Fibroblast of upper back skin (primary cell): ENCODE measurements at regions not wholly inside any gene's neighbourhood (a gene's known extent, or its start where the extent isn't known, plus 50 kb on each side); places are given as distances from the start of the nearest gene placed in this dataset.
A peak's percentile ranks its signal among the peaks of the same experiment; 100 is the strongest.
"Not testable (repeated sequence)": the region's sequence is repeated elsewhere in the genome, so short reads cannot be mapped to it uniquely, and the experiment has no call there.

Experiments used
- DNase-seq: peaks from one replicate; pipeline ENCODE4 v3.0.0-alpha.2; 2013

DNA sequence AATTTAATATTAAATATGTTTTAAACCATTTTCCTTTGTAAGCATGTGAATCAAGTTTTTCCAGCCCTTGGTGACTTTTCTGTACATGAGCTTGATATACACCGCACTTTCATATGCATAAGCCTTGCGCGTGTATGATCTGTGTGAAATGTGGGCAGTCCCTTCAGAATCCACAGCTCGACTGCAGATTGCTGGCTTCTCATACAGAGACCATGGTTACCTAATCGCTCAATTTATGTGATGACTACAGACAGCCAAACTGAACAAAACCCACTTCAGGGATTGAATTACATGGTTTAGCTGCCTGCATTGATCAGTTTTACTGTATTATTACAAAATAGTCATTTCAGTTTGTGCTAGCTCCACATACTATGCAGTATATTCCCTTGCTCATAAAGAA lies 212.3 kb upstream of the NECTIN3 start:
- DNase-seq, result peak; percentile 6

DNA sequence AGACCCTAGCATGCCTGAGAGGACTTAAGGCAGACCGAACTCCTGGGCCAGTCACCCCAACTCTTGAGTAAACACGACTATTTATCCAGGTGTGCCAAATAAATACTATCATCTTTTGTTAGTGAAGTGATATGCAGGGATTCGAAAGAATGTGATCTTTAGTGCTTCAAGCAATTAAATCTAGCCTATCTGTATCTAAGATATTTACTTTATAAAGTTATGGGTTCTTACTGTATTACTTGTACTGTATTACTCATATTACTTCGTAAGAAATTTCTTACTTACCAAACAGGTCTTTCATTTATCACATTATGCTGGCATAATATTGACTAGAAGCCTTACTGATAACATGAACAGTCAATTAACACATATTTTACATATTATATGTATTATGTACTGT lies 211.6 kb upstream of the NECTIN3 start:
- no peak for DNase-seq

DNA sequence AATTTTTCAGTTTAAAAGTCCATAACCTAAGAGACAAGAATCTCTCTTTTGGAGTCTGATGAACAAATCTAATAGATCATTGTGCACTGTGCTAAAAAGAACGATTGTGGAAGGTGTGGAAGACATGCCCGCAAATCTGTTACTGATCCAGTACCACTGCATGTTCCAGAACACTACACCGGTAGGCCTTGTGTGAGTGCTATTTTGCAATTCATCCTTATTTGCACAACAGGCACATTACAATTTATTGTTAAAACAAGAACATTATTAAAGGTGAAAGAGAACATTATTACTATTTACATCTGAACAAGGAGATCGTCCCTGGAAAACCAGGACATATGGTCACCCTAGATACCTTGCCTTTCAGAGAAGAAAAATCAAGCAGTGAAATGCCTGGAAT lies 205.7 kb upstream of the NECTIN3 start:
- DNase-seq, result no peak

DNA sequence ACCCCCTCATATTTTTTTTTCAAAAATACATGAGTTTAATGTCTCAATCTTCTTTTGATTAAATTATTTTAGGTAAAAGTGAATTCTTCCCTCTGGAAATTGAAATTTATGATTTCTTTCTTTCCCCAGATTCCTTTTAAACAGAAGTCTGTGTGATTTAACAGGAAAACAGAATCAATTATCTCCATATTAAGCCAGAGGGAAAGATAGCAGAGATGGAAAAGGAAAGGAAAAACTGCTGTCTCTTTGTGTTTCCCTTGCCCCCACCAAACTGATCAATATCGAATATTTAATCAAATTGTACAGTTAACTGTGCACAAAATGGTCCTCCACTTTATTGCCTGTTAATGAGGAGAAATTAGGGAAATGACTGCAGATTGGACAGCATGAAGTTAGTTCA lies 203.5 kb upstream of the NECTIN3 start:
- no peak for DNase-seq

DNA sequence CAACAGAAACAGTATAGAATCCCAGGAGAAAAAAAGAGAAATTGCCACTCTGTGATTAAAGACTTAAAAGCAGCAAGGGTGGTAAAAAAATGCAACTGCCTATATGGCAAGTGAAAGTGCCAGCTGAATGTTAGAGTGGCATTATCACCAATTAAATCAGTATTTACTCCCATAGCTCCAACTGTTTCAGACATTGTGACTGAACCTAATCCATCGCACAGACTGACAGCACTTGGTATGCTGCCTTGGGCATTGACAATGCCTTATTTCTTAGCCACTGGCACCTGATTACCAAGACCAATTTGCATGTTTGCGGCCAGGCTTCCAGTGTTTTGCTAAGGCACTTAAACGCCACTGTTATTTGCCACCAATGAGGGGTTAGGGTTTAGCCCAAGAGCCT lies 201.9 kb upstream of the NECTIN3 start:
- no peak for DNase-seq

DNA sequence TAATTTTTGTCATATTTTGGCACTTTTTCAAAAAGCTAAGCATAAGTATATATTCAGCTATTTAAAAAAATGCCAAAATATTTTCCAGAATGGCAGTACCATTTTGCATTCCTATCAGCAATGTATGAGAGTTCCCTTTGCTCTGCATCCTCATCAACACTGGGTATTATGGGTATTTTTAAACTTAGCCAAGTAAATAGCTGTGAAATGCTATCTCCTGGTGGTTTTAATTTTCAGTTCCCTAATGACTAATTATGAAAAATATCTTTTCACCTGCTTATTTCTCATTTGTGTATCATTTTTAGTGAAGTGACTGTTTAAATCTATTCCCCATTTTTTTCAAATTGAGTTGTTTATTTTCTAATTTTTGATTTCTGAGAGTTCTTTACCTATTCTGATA lies 199.7 kb upstream of the NECTIN3 start:
- DNase-seq, result no peak

DNA sequence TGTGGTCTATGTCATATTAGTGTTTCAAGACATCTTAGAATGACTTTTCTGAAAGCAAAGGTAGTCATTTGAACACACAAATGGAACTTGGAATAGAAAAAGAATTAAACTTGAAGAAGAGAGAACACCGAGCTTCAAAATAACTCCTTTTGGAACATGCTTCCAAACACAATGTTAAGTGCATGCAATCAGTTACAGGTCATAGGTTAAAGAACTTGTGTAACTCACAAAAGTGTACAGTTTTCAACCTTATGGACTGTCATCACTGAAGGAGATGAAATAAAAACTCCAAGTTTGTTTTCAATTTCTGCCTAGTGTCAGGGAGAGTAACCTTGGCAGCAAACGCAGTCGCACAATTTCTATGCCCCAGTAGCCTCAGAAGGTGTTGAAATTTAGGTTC lies 192.9 kb upstream of the NECTIN3 start:
- DNase-seq, result no peak

DNA sequence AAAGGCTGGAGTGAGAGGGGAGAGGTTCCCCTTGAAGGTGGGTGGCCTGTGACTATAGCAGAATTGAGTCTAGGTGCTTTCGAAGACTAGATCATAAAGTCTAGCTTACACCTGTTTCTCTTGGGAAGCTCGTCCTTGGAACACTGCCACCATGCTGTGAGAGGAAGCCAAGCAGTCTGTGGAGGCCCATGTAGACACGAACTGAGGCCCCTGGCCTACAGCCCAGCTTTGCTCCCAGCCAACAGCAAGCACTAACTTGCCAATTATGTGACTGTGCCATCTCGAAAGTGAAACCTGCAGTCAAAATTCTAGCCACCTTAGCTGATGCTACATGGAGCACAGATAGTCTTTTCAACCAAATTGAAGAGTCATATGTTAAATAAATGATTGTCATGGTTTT lies 190.5 kb upstream of the NECTIN3 start:
- DNase-seq, result peak; percentile 31

DNA sequence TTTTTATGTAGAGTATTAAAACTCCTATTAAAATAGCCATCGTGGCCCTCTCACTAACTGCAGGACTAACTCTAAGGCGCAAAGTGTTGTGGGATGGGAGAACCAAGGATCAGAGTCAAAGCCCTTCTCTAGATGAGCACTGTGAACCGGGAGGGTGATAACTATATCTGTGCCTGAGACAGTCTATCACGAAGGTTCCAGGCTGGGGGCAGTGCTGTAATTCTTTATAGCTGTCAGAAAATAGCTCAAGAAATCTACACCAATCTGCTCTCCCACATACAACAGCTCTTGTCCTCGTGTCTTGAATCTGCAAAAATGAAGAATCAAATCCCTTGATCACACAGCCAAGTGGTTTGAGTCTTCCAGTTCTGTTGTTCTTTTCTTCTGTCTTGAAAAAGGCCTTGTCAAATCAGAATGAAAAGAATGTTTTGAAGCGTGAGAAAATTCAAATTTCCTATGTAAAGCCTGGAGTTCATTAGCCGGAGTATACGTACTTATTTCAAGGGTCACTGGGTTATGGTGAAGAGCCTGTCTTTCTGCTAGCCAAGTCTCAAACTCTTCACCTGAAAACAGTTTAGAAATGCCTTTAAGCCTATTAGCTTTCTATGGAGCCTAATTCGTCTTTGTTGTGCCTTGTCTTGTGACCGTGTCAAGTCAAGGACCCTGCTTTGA lies 185.3 kb upstream of the NECTIN3 start:
- peak; percentile 51 for DNase-seq

DNA sequence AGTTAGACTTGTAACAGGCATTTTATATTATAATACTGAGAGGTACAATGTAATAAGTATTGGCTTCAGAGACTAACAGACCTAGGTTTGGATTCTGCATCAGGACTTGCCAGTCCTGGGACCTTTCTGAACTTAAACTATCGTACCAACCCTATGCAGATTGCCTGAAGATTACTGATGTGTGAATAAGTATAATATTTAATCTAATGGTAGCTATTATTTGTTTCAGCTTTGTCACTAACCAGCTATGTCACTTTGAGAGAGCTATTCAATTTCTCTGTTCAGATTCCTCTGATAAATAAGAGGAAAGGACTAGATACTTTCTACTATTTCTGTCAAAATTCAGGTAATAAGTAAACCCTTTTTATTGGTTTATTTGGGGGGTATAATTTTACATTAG lies 184.4 kb upstream of the NECTIN3 start:
- no peak for DNase-seq

DNA sequence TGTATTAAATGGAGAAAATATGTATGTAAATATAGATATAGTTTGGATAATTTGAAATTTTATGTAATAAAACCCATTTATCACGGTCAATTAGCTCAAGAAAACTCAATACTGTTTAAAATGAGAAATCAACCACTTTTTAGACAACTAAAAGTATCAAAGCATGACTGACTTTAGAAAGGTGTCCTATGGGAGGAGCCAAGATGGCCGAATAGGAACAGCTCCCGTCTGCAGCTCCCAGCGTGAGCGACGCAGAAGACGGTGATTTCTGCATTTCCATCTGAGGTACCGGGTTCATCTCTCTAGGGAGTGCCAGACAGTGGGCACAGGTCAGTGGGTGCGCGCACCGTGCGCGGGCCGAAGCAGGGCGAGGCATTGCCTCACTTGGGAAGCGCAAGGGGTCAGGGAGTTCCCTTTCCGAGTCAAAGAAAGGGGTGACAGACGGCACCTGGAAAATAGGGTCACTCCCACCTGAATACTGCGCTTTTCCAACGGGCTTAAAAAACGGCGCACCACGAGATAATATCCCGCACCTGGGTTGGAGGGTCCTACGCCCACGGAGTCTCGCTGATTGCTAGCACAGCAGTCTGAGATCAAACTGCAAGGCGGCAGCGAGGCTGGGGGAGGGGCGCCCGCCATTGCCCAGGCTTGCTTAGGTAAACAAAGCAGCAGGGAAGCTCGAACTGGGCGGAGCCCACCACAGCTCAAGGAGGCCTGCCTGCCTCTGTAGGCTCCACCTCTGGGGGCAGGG lies 182.8 kb upstream of the NECTIN3 start:
- DNase-seq, result not testable (repeated sequence)

DNA sequence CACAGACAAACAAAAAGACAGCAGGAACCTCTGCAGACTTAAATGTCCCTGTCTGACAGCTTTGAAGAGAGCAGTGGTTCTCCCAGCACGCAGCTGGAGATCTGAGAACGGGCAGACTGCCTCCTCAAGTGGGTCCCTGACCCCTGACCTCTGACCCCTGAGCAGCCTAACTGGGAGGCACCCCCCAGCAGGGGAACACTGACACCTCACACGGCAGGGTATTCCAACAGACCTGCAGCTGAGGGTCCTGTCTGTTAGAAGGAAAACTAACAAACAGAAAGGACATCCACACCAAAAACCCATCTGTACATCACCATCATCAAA lies 182.3 kb upstream of the NECTIN3 start:
- DNase-seq, result not testable (repeated sequence)

DNA sequence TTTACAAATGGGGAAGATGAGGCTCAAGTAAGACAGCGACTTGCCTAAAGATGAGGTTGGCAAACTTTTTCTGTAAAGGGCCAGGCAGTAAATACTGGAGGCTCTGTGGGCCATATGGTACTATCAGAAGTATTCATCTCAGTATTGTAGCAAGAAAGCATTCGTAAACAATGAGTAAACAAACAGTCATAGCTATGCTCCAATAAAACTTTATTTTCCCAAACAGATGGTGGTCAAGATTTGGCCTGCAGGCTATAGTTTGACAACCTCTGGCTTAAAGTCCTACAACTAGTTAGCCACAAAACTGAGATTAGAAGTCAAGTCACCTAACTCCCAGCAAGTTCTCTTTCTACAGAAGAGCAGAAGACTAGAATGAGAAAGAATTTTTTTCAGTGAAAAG lies 177.0 kb upstream of the NECTIN3 start:
- DNase-seq, result no peak

DNA sequence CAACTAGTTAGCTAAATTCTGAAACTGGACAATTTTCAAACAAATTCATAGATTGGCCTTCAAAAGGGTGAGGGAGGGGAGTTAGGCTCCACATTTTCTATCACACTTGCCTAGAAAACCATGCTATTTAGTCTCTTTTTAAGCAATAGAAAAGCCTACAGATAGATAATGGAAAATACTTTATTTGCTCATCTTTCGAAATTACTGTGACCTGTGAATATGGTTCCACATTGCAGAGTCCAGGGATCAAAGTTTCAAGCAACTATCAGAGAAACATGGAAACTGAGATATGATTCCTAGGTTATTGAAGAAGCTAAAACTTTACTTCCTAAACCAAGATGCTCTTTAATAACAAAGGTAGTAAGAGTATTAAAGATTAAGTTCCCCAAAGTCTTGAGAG lies 176.6 kb upstream of the NECTIN3 start:
- DNase-seq, result no peak

DNA sequence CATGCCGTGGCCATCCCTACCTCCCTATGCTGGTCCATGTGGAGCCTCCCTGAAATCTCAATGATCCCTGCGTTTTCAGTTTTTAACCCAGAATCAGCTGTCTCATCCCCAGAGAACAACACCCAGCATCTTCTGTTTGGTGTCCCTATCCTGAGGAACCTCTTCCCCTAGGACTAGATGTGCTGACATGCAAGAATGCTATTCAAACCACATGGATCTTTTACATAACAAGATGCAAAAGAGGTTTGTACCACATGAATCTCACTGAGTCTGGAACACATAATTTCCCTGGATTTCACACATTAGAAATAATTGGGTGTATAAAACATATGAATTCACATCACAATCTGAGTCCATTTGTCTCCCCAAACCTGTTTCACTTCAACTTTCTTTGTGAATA lies 174.6 kb upstream of the NECTIN3 start:
- no peak for DNase-seq

DNA sequence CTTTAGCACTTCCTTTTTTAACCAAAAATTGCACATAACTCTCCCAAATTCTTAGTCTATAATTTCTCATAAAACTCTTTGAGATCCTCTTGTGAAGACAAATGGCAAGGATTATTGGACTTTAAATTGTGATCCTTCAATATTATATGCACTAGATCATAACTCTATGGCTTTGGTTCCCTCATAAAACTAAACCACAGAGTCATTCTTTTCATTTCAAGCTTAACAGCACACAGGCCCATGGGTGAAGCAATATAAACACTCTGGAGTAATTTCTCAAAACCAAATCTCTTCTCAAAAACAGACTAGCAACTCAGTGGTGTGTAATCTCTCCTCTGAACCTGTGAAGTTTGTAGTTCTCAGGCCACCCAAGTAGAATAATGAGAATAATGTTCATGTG lies 171.0 kb upstream of the NECTIN3 start:
- peak; percentile 84 for DNase-seq

DNA sequence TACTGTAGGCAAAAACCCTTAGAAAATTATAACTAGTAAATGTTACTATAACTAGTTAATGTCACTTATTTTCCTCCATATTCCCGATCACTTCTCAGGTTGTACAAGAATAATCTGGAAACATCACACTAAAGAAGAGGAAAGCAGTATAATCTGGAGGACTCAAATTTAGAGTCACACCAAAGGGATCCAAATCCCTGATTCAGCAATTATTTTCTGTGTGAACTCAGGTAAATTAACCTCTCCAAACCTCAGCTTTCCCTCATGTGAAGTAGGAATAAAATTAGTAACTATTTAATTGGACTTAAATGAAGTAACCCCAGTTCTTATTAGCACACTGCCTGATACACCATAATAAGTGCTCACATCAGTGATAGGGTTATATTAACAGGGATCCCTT lies 170.1 kb upstream of the NECTIN3 start:
- DNase-seq, result no peak

DNA sequence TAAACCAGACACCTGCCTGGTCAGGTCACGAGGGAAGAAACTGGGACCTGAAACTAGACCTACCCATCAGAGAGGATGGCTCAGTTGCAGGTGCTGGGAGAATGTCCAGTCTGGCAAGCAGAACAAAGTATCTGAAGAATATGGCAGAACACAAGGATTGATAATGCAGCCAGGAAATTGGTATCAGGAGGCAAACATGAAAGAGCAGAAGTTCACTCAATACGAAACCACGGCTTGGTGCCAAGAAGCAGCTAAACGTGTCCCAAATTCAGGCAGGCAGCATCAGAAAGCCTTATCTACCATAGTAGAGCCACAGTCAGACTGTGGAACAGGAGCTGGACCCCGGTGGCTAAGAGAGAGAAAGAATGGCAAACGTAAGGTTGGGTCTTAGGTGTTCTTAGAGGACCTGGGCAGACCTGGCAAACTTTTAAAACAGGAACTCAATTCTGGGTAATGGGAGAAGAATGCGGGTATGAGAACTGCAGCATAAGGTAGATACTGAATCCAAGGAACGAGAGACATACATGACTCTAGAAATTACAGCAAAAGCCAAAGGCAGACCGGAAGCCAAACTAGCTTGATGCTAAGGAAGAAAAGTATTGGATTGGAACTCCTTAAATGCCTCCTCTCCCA lies 169.0 kb upstream of the NECTIN3 start:
- no peak for DNase-seq

DNA sequence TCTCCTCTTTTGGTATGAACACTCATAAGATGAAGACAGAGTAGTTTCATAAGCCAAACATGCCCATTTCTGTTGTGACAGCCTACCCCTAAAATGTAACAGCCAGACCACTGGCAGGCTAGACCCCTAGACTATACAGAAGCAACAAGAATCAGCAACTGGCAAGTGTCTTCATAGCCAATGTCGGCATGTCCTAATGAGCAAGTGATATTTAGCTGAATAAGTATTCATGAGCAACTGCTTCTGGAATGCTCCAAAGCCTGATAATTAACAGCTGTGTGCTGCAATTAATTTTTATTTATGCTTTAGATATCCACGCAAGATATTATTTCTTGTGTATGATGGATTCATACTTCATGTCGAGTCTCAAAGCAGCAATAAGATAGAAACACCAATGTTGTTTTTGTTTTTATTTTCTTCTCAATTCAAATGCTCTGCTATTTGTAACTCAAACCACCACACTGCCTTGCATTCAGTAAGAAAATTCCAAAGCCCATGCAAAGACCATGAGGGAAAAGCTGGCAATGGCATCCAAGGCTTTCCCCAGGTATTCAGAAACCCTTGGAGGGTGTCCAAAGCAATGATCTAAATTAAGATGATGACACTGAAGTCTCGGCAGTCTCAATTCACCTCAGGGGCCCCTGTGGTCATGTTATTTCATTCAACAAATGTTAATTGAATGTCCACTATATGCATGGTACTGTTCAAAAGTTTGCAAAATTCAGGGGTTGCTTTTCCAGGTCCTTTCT lies 167.7 kb upstream of the NECTIN3 start:
- peak; percentile 47 for DNase-seq

DNA sequence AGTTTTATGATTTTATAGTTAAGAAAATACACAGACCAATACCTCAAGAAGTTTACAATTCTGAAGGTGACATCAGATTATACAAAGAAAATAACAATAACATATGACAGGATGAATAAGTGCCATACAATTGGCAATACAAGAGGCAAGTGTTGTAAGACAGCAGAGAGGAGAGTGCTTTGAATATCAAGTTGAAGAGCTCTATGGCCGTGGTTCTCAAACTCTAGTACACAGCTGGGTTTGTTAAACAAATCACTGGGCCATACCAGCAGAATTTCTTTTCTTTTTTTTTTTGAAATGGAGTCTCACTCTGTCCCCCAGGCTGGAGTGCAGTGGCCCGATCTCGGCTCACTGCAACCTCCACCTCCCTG lies 167.1 kb upstream of the NECTIN3 start:
- DNase-seq, result no peak

DNA sequence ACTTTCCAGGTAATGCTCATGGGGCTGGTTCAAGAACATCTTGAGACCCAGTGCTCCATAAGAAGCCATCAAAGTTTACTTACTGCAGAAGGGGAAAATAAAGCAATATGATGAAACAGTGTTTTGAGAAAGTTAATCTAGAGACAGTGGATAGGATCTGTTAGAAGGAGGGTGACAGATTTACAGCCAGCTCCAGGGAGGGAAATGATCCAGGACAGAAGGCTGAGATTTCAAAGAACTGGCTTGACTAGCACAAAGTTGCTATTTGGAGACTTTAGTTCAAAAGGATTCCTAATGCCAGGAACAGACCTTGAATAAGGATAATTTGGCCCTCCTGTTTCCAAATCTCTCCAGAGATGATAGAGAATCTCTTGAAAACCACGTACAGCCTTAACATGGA lies 166.5 kb upstream of the NECTIN3 start:
- no peak for DNase-seq

DNA sequence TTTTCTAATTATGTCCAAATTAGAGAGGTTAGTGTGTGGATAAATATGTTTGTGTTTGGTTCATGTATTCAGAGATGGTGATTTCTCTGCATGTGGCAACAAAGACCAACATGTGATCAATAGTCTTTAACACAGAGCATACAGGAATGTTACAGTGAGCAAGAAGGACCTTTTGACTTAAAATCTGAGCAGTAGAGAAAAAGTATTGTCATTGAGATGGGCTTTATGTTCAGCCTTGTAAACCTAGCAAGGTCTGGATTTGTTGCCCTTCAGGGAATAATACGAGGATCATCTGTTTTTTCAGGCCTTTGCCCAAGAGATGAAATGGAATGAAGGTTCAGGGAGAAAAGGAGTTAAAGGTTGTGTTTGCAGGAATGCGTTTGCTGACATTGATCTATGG lies 161.8 kb upstream of the NECTIN3 start:
- no peak for DNase-seq

DNA sequence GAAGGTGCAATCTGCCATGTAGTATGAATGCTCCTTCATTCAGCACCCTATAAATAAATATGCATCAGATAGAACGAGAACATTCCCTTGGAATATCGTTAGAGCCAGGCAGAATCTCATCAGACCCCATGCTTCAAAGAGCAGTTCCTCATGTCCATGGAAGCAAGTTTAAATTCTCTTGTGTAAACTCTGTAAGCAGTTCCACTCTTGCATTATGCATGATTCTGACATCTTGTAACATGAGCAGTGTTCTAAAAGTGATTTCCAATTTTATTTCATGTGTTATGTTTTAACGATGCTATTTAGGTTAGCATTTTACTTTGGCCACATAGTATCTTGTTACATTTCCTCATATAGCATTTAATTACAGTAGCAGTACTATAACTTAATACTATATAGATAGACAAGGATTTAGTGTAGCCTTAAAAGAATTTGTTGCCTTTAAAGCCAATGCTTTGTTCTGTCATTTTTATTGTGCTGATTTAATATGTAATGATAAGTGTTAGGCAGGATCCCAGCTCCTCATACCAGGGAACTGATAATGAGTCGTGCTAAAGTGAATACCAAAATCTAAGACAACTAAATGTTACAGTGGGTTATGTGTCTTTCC lies 161.2 kb upstream of the NECTIN3 start:
- no peak for DNase-seq
